Prostate gland (tissue), 2 donors: ENCODE measurements at regions not wholly inside any gene's neighbourhood (a gene's known extent, or its start where the extent isn't known, plus 50 kb on each side); places are given as distances from the start of the nearest gene placed in this dataset.

Experiments used
- CTCF ChIP-seq, 4 experiments: fragments of 200-600 bp in 2 of 4; fragments of 450-650 bp in 2 of 4; sonication (generic) in 2 of 4; IDR thresholded peaks; 1 replicate in 3 of 4; 2 replicates in 1 of 4; pipeline ENCODE4 v1.5.1; 2016 to 2019; ENCODE audit warnings: antibody characterized with exemption in 4 of 4, mild to moderate bottlenecking in 2 of 4, moderate library complexity in 2 of 4
- POLR2AphosphoS5 ChIP-seq: sonication (generic); formaldehyde crosslinking; IDR thresholded peaks from one replicate; pipeline ENCODE4 v1.6.1; 2017; ENCODE audit warnings: antibody characterized with exemption

GRCh38 chr2:157150747-157151146 is 106.8 kb upstream of the GALNT5 start:
- TF ChIP-seq CTCF (IDR thresholded peaks at IDR 0.05) (no peak), POLR2AphosphoS5 (no peak)
